ENCODE measurements at regions not wholly inside any gene's neighbourhood (a gene's known extent, or its start where the extent isn't known, plus 50 kb on each side); places are given as distances from the start of the nearest gene placed in this dataset.

DNA sequence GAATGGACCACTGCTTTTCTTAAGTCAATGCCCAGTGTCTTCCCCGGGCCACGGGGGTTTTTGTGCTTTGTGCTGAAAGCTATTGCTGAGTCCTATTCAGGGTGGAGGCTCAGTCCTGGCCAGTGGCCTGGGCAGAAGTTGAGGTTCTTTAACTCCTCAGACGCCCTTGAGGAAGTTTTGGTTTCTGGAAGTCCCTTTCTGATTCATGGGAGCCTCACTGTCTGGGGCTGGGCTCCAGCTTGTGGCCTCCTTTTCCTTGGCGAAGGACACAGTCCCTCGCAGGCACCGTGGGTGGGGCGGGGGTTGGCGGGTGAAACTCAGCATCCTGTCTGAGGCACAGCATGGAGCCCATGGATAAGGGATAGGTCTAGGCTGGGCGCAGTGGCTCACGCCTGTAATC lies 465.2 kb upstream of the HS6ST1 start:
- DNase-seq (ENCODE audit: low read depth), result no peak

DNA sequence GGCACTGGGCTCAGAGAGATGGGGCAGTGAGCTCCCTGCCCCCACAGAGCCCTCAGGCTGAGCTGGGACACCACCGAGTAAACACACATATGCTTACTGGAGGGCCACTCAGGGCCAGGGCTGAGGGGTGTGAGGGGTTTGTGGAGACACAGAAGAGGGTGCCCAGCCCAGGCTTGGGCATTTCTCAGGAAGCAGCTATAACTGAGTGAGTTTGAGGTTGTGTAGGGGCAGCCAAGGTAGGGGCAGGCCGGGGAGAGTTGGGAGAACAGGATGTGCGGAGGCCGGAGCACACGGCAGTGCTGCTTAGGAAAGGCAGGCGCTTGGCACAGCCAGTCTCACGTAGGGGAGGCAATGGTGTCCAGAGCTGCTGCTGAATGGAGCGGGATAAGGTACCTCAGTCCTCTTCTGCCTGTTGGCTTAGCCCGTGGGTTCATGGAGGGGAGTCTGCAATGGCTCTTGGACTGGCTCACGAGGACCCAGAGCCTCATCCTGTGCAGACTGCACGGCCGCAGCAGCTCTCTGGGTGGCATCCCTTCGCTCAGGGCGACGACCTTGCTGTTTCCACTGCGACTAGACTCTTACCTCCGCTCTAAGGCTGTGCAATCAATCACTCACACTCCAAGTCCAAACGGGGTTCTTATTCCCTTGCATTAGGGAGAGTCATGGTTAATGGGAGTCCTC lies 466.1 kb upstream of the HS6ST1 start:
- no peak for DNase-seq (ENCODE audit: low read depth)

DNA sequence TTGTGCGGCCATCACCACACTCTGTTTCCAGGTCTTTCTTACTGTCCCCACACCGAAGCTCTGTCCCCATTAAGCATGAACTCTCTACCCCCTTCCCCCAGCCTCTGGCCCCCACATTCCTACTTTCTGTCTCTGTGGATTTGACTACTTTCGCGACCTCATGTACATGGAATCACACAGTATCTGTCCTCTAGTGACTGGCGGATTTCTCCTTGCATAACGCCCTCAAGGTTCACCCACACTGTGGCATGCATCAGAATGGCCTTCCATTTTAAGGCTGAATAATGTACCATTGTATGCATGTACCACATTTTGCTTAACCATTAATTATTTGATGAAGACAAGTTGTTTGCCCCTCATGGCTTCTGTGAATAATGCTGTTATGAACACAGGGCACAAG lies 467.6 kb upstream of the HS6ST1 start:
- no peak for DNase-seq (ENCODE audit: low read depth)

DNA sequence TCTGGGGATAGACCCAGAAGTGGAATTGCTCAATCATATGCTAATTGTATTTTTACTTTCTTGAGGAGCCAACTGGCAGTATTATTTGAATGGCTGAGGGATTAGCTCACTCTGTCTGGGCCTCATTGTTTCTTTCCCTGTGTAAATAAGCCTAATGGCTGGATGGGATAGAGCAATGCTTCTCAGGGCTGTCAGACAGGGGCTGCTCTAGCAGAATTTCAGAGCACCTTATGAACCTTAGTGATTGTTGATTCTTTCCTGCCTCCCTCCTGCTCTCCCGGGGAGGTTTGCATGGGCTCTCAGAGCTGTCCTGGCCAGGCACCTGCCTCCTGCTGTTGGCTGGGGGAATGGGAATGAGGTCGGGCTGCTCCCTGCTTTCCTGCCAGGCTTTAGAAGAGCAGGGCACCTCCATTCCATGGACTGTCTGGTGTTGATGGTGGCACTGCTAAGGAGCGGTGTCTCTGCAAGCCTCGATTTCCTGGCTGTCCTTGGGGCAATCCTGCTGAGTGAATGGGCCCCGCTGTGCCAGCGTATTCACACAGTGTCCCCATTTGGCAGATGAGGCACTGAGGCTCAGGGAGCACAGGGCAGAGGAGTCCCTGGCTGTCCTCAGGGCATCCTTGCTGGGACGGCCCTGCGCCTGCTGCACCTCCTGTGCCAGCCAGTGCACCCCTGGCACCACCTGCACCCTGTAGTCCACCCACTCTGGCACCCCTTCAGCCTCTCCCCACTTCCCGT lies 468.2 kb upstream of the HS6ST1 start:
- no peak for DNase-seq (ENCODE audit: low read depth)

DNA sequence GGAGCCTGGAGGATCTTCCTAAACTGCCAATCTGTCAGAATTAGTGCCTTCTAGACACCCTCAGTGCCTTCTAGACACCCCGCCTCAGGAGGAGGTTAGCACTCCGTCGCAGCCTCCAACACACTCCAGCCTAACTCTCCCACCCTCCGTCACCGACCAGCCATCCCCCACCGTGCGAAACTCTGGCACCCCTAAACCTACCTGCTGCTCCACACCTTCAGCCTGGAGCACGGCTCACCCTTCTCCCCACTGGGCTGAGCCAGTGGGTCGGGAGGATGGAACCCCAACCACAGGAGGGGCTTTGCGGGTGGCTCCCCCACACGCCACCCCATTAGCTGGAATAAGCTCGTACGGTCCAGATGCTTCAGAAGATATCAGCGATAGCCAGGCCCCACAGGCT lies 468.9 kb upstream of the HS6ST1 start:
- no peak for DNase-seq (ENCODE audit: low read depth)

DNA sequence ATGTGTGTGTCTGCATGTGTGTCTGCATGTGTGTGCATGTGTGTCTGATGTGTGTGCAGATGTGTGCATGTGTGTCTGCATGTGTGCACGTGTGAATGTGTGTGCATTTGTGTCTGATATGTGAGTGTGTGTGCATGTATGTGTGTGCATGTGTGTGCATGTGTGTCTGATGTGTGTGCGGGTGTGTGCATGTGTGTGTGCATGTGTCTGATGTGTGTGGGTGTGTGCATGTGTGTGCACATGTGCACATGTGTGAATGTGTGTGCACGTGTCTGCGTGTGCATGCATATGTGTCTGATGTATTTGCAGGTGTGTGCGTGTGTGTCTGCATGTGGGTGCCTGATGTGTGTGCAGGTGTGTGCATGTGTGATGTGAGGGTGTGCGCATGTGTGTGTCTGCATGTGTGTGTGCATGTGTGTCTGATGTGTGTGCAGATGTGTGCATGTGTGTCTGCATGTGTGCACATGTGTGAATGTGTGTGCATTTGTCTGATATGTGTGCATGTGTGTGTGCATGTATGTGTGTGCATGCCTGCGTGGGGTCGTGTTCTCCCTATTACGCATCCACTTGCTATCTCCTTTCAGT lies 470.1 kb upstream of the HS6ST1 start:
- DNase-seq (ENCODE audit: low read depth), result no peak

DNA sequence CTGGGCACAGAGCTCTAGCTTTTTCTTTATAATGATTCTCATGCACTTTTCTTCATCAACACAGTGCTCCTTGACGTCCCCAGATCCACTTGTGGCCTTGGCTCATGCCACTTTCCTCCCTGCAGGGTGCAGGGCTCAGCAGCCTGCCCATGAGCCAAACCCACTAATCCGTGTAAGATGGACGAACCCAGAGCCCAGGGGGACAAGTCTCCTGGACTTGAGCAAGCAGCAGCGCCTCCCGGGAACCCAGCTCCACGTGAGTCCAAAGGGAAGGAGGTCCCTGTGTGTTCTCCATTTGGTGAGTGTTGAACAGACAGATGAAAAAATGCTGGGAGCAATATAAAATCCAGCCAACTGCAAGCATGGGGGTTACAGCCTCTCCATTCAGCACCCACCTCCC lies 470.6 kb upstream of the HS6ST1 start:
- no peak for DNase-seq (ENCODE audit: low read depth)

DNA sequence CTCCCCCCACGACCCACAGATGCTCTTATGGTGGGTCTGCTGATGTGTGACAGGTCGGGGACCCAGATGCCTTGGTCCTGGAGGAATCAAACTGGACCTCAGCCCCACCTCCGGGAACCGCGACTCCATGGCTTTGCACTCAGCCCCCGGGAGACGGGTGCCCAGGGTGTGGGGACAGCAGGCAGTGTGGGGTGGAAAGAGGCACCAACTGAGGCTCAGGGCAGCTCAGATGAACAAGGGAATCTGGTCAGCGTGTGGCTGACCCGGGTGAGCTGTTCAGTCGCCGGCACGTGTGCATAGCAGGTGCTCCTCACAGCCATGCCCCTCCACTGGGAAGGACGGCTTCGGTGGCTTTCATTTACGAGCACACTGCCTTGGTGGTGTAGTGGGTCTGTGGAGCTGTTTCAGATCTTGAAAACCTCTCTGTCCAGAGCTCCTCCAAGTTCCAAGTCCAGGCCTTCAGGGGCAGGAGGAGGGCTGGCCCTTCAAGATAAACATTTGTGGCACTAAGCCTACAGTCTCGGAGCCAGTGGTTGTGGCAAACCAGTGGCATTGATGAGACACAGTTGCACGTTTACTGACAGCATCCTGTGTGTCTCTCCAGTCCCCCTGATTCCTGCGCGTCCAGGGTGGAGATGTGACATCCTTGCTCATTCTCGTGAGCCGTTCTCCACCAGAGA lies 471.2 kb upstream of the HS6ST1 start:
- no peak for DNase-seq (ENCODE audit: low read depth)

DNA sequence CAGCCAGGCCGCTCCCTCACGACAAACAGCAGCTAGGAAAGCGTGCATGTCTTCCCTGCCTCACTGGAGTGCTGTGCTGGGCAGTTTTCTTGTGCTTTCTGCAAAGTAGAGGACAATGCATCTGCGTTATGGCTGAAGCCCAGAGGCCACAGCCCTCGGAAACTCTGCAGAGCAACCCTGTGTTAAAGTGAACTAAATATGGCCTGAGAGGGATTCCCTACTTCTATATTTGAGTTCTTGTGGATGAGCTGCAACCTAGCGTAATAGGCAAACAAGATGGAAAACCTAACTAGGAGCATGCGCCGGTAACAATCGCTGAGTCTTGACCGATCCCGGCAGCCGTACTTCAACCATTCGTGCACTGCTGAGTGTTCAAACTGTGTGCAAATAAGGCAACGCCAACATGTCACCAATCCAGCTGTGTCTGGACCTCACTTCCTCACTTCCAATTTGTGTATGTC lies 471.9 kb upstream of the HS6ST1 start:
- no peak for DNase-seq (ENCODE audit: low read depth)

DNA sequence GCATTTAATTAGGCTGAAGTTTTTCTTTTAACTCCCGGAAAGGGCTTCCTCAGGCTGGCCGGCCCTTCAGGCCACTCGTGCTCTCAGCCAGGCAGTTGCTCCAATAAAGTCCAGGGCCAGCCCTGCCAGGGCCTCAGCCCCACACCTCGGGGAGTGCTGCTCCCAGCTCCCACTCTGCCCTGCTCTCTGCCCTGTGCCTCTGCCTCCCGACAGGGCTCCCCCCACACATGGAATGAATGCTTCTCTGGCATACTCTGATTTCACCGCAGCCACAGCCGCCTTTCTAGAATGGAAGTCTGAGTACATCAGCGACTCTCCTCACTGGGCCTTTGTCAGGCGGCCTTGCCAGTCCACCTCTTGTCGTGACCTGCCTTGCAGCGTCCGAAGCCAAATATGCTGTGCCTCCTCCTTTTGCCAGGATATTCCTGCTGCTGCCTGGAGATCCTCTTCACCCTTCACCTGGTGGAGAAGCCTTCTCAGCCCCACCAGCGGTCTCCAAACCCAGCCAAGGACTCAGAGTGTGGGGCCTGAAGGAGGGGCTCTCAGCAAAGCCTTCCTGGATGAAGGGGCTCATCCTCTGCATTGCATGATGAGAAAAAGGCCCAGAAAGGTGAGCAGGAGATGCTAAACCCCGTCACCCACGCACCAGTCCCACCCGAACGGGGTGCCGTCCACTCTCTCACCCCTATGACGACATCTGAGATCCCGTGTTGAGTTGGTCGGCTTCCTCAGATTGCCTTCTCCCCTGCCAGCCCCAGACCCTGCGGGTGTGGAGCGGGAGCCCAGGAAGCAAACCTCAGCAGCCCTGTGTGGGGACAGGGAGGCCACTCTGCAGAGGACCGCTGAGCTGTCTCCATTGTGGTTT lies 472.7 kb upstream of the HS6ST1 start:
- no peak for DNase-seq (ENCODE audit: low read depth)

DNA sequence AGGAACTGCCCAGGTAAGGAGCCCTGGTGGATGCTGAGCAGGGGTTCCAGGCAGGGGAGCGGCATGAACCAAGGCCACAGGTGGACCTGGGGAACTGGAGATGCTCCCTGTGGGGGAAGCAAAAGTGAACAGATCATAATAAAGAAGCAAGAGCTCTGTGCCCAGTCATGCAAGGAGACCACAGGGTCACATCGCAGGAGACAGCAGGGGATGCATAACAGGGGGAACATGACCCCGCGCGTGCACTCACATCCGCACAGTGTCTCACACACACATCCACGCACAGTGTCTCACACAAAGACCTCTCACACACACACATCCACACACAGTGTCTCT lies 473.3 kb upstream of the HS6ST1 start:
- no peak for DNase-seq (ENCODE audit: low read depth)

DNA sequence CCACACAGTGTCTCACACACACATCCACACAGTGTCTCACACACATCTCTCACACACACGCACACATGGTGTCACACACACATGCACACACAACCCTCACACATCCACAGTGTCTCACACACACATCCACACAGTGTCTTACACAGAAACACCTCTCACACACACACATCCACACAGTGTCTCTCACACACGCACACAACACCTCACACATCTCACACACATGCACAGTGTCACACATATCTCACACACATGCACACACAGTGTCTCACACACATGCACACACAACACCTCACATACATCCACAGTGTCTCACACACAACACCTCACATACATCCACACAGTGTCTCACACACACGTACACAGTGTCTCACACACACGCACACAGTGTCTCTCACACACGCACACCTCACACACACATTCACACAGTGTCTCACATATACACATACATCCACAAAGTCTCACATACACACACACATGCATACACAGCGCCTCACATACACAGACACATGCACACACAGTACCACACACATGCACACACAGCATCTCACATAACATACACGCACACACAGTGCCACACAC lies 473.9 kb upstream of the HS6ST1 start:
- no peak for DNase-seq (ENCODE audit: low read depth)

DNA sequence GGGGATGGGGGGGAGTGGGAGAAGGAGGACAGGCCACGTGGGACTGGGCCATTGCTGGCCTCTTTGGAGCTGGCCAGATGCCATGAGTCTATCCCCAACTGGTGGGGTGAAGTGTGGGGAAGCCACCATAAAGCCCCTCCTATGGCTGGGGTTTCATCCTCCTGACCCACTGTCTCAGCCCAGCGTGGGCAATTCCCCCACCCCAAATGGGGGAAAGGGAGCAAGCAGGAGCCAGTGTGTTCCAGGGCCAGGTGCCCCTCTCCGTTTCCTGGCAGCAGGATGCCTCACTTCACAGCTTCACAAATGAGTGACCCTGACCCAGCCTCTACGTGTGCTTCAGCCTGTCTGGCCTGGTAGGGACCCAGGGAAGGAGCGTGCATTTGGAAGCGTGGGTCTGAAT lies 474.7 kb upstream of the HS6ST1 start:
- no peak for DNase-seq (ENCODE audit: low read depth)

DNA sequence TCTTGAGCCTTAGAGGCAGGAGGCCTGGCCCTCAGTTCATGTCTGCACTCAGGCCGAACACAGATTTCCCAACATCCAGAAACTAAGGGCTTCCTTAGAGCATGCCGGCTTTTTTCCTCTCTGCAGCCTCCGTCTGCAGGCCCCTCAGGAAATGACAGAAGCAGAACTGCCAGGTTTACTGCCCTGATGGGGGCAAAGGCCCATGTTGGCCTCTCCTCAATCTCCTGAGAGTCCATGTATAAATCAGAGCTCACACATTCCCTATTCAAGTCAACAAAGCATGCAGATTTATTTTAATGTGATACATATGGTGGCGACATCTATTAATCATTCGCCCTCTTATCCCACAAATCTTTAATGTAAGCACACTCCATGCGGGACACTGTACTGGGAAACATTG lies 475.6 kb upstream of the HS6ST1 start:
- no peak for DNase-seq (ENCODE audit: low read depth)

DNA sequence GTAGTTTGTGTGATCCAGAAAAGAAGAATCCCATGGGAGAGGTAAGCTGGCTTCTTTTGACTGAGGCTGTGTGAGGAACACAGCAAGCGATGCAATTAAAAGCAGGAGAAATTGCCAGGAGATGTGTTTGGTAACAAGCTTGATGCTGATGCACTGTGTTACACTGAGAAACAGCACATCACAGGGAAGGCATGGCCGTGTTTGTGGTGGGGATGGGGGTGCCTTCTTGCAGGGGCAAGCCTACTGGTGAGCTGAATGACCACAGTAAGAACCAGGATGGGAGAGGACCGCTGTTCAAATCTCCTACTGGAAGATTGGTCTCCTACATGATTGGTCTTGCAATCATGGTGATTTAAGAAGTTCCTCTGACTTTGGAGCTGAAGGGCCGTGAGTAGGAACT lies 477.7 kb upstream of the HS6ST1 start:
- DNase-seq (ENCODE audit: low read depth), result no peak

DNA sequence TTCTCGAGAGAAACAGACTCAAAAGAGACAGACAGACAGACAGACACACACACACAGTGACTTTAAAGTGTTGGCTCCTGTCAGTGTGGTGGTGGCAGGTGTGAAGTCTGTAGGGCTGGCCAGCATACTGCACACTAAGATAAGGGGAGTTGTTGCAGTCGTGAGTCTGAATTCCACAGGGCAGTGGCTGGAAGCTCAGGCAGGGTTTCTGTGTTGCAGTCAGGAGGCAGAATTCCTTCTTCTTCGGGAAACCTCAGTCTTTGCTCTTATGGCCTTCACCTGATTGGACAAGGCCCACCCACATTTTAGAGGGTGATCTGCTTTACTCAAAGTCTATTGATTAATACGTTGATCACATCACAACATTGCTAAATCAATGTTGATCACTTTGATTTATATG lies 478.4 kb upstream of the HS6ST1 start:
- no peak for DNase-seq (ENCODE audit: low read depth)

DNA sequence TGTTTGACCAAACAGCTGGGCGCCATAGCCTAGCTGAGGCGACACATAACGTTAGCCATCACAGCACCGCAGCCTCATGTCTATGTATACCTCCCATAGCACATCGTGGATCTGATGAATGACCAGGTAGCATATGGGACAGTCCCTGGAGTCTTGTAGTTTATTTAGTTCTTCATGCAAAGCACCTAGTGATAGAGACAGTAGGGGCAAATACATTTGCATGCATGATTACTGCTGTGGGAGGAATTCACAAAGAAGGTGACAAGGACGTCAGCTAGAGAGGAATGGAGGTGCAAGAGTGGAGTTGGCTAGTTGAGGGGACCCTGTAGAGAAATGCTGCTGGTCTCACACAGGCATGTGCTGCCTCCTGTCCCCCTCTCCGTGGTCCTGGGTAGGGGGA lies 478.9 kb upstream of the HS6ST1 start:
- no peak for DNase-seq (ENCODE audit: low read depth)

DNA sequence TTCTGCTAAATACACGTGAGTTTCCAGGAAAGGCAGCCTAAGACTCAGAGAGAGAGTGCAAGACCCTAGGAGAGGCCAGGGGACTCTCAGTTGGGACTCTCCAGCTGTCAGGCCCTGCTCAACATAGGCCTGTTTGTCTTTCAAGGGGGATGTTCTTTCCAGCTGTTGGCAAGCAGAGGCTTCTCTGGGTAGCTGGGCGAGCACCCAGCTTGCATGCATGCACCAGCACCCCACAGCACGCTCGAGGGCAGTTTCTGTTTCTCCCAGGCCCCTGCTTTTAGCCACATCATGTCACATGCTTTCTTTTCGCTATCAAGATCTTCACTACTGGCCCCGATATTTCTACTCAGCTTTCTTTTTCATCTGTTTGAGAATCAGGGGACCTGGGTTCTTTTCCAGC lies 479.3 kb upstream of the HS6ST1 start:
- no peak for DNase-seq (ENCODE audit: low read depth)

DNA sequence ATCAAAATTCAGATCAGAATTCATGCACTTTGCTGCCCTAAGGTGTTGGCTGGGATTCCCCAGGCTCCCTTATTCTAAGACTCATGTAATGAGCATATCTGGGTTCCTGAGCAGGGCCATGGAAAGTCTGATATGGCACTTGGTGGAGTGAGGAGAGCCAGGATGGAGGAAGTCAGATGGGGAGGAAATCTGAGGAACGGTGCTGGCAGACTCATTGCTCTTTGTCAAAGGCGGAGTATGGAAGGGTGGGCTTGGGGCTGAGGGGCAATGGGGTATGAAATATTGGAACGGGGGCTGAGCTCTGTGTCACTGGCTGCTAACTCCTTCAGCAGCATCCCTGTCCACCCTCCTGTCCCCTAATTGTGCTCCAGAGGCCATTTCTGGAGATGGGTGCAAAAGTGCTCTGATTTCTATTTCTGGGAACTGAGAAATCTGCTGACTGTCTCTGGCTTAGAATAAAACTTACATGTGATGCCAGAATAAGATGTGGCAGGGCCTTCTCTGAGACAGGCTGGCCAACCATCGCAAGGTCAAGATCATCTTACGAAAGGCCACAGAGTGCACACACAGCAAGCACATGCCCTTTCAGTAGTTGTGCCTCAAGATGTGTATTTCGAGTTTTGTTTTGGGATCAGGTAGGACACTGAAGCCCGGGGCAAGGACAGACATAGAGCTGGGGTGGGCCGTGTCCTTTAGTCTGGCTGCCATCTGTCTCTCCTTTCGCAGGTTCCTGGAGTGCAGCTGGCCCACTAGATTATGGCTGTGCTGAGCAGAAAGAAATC lies 480.0 kb upstream of the HS6ST1 start:
- DNase-seq (ENCODE audit: low read depth), result no peak

DNA sequence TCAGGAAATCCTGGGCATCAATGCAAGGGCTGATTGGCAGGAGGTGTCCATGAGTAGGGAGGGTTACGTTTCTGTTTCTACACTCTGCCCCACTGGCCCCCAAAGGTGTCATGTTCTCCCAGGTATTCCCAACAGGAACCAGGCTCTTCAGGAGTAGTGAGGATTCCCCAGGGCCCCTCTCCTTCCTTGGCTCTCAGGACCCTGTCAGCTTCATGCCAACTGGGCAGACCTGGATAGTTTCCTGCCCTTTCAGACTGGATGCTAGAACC lies 480.6 kb upstream of the HS6ST1 start:
- DNase-seq (ENCODE audit: low read depth), result no peak

DNA sequence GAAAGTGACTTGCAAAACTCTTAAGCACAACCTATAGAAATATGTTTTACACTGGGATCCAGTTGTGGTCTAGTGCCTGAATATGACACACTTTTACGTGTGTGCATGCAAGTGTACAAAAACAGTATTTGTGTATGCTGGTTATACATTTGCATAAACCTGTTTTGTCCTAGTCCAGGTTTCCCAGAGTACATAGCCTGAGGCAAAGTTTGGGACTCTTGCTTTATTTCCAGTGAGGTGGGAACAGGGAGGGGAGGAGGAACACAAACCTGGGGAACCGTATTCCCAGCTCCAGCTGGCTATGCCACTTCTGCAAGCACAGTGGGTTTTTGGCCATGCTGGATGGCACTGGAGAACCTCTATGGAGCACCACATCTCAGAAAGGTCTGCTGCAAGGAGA lies 481.1 kb upstream of the HS6ST1 start:
- no peak for DNase-seq (ENCODE audit: low read depth)

Data from HT1080 (cell line).